ENCODE measurements at regions not wholly inside any gene's neighbourhood (a gene's known extent, or its start where the extent isn't known, plus 50 kb on each side); places are given as distances from the start of the nearest gene placed in this dataset.

DNA sequence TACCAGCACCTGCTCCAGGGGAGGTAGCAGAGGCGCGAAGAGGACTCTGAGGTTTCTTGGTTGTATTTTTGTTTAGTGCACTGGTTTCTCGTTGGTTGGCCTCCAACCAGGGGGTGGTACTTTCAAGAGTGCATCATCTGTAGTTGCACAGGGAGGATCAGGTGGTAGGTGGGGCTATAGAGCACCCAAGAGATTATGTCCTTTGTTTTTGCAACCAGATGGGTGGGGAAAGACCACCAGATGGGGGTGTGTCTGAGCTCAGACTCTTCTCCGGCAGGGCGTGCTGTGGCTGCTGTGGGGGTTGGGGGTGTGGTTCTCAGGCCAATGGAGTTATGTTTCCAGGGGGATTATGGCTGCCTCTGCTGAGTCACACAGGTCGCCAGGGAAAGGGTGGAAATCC lies 254.4 kb upstream of the KLF12 start:
- H3K4me1 ChIP-seq (ENCODE audit: control insufficient read depth, extremely low read depth, insufficient read depth, low read length), result no peaks in the 10 kb centered on the region
- no peak overlapping the region for H2AFZ ChIP-seq (ENCODE audit: control insufficient read depth, low read length)
- no peak for DNase-seq (ENCODE audit: low read depth, low spot score)
- no peaks in the 10 kb centered on the region for H3K9me1 ChIP-seq (ENCODE audit: control insufficient read depth, extremely low read depth, insufficient read depth, low read length)
- no peaks in the 10 kb centered on the region for H3K27me3 ChIP-seq (ENCODE audit: control insufficient read depth, extremely low read depth, insufficient read depth, low read length)
- no peak for TF ChIP-seq EZH2 (IDR thresholded peaks at IDR 0.05; ENCODE audit: low read length)
- TF ChIP-seq, protein P1, sequence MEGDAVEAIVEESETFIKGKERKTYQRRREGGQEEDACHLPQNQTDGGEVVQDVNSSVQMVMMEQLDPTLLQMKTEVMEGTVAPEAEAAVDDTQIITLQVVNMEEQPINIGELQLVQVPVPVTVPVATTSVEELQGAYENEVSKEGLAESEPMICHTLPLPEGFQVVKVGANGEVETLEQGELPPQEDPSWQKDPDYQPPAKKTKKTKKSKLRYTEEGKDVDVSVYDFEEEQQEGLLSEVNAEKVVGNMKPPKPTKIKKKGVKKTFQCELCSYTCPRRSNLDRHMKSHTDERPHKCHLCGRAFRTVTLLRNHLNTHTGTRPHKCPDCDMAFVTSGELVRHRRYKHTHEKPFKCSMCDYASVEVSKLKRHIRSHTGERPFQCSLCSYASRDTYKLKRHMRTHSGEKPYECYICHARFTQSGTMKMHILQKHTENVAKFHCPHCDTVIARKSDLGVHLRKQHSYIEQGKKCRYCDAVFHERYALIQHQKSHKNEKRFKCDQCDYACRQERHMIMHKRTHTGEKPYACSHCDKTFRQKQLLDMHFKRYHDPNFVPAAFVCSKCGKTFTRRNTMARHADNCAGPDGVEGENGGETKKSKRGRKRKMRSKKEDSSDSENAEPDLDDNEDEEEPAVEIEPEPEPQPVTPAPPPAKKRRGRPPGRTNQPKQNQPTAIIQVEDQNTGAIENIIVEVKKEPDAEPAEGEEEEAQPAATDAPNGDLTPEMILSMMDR (optimal IDR thresholded peaks at IDR 0.05 in 1 of 3, IDR thresholded peaks at IDR 0.05 in 1 of 3, conservative IDR thresholded peaks at IDR 0.05 in 1 of 3; ENCODE audit: extremely low read depth in 1 of 3, insufficient read depth in 2 of 3, low read length in 3 of 3), result no peak
- no peak overlapping the region for H3K4me3 ChIP-seq (ENCODE audit: control insufficient read depth in 2 of 3, extremely low read depth in 1 of 3, insufficient read depth in 2 of 3, low read depth in 1 of 3, low read length in 3 of 3)
- H3K27ac ChIP-seq (ENCODE audit: control insufficient read depth, insufficient read depth, low read length), result no peak overlapping the region
- H4K20me1 ChIP-seq (ENCODE audit: control insufficient read depth, extremely low read depth, insufficient read depth, low read length), result no peaks in the 10 kb centered on the region
- no peak for FAIRE-seq
- H3K4me2 ChIP-seq (ENCODE audit: control insufficient read depth, extremely low read depth, insufficient read depth, low read depth, low read length), result no peak overlapping the region
- H3K36me3 ChIP-seq (ENCODE audit: control insufficient read depth in 2 of 2, extremely low read depth in 1 of 2, insufficient read depth in 2 of 2, low read length in 2 of 2), result no peaks in the 10 kb centered on the region
- dilution Hi-C loops (cut with MboI; ENCODE audit: extremely low pct_ligation_motif_present, low sequenced_read_pairs), result no loop called here
- no peaks in the 10 kb centered on the region for H3K79me2 ChIP-seq (ENCODE audit: control insufficient read depth, insufficient read depth, low read length)
- H3K9me3 ChIP-seq (ENCODE audit: control insufficient read depth, low read depth, low read length), result no peaks in the 10 kb centered on the region
- H3K9ac ChIP-seq (ENCODE audit: control insufficient read depth, extremely low read depth, insufficient read depth, low read length), result no peak overlapping the region

DNA sequence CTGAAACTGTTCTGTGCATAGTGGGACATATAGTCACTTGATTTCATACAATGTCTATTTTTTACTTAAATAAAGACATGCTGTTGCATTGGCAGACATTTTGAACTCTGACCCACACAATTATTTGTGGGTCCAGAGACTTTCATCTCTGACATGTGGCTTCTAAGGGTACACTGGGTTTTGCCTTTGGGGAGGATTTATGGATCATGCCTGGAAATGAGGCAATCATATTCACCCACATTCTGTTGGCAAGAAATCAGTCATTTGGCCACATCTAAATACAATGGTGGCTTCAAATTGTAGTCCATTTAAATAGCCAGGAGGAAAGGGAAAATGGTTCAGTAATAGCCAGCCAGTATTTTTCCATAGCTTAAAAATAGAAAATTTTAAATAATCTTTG lies 238.3 kb upstream of the KLF12 start:
- dilution Hi-C loops (cut with MboI; ENCODE audit: extremely low pct_ligation_motif_present, low sequenced_read_pairs), result no loop called here
- H3K9ac ChIP-seq (ENCODE audit: control insufficient read depth, extremely low read depth, insufficient read depth, low read length), result no peak overlapping the region
- no peaks in the 10 kb centered on the region for H4K20me1 ChIP-seq (ENCODE audit: control insufficient read depth, extremely low read depth, insufficient read depth, low read length)
- DNase-seq (ENCODE audit: low read depth, low spot score) (no peak), FAIRE-seq (no peak)
- no peak overlapping the region for H3K4me2 ChIP-seq (ENCODE audit: control insufficient read depth, extremely low read depth, insufficient read depth, low read depth, low read length)
- no peaks in the 10 kb centered on the region for H3K4me1 ChIP-seq (ENCODE audit: control insufficient read depth, extremely low read depth, insufficient read depth, low read length)
- H3K9me3 ChIP-seq (ENCODE audit: control insufficient read depth, low read depth, low read length), result no peaks in the 10 kb centered on the region
- TF ChIP-seq, protein P1 (optimal IDR thresholded peaks at IDR 0.05 in 1 of 3, IDR thresholded peaks at IDR 0.05 in 1 of 3, conservative IDR thresholded peaks at IDR 0.05 in 1 of 3; ENCODE audit: extremely low read depth in 1 of 3, insufficient read depth in 2 of 3, low read length in 3 of 3), result no peak
- no peak for TF ChIP-seq EZH2 (IDR thresholded peaks at IDR 0.05; ENCODE audit: low read length)
- no peak overlapping the region for H3K4me3 ChIP-seq (ENCODE audit: control insufficient read depth in 2 of 3, extremely low read depth in 1 of 3, insufficient read depth in 2 of 3, low read depth in 1 of 3, low read length in 3 of 3)
- H3K27ac ChIP-seq (ENCODE audit: control insufficient read depth, insufficient read depth, low read length), result no peak overlapping the region
- H2AFZ ChIP-seq (ENCODE audit: control insufficient read depth, low read length), result no peak overlapping the region
- H3K27me3 ChIP-seq (ENCODE audit: control insufficient read depth, extremely low read depth, insufficient read depth, low read length), result no peaks in the 10 kb centered on the region
- no peaks in the 10 kb centered on the region for H3K9me1 ChIP-seq (ENCODE audit: control insufficient read depth, extremely low read depth, insufficient read depth, low read length)
- no peaks in the 10 kb centered on the region for H3K36me3 ChIP-seq (ENCODE audit: control insufficient read depth in 2 of 2, extremely low read depth in 1 of 2, insufficient read depth in 2 of 2, low read length in 2 of 2)
- H3K79me2 ChIP-seq (ENCODE audit: control insufficient read depth, insufficient read depth, low read length), result no peaks in the 10 kb centered on the region
